ENCODE measurements at regions not wholly inside any gene's neighbourhood (a gene's known extent, or its start where the extent isn't known, plus 50 kb on each side); places are given as distances from the start of the nearest gene placed in this dataset.

- ChIA-PET POLR2A (ENCODE audit: unreplicated experiment) (no interaction called here), CTCF (interaction anchor here (0.6 kb wide), 2 partner anchors 184 to 224 kb away, joined by 4 read pairs; no protein-coding TSS in a partner anchor)
- dilution Hi-C loops (cut with HindIII; ENCODE audit: low sequenced_read_pairs, unreplicated experiment): no loop called here
- Histone ChIP-seq H3K9ac (ENCODE audit: low read depth, low read length) (no peak overlapping the region), H3K4me2 (ENCODE audit: low read depth, low read length) (no peak overlapping the region), H3K79me1 (ENCODE audit: low read depth in 1 of 2, low read length in 2 of 2) (no peaks in the 10 kb centered on the region), H2AK9ac (replicated peaks; ENCODE audit: low read depth, low read length, poor library complexity) (no peak overlapping the region), H3K23ac (ENCODE audit: low read depth, low read length) (no peak overlapping the region), H2BK15ac (ENCODE audit: low read depth, low read length) (no peak overlapping the region), H2BK20ac (ENCODE audit: low read depth, low read length) (no peak overlapping the region), H3K4me3 (ENCODE audit: insufficient read depth, low read depth, low read length) (no peak overlapping the region), H3K4me1 (ENCODE audit: control insufficient read depth, insufficient read depth, low read length) (no peaks in the 10 kb centered on the region), H2BK5ac (ENCODE audit: low read depth, low read length, poor library complexity, severe bottlenecking) (no peak overlapping the region), H4K8ac (ENCODE audit: low read depth in 2 of 2, low read length in 2 of 2) (no peak overlapping the region), H3K18ac (ENCODE audit: low read depth, low read length) (no peak overlapping the region), H3K27me3 (ENCODE audit: control insufficient read depth, insufficient read depth, low read length) (peaks cover 16% of the 10 kb centered on the region), H2AK5ac (ENCODE audit: low read depth, low read length) (no peak overlapping the region), H4K20me1 (ENCODE audit: insufficient read depth, low read length) (no peaks in the 10 kb centered on the region), H3K4ac (ENCODE audit: low read depth, low read length) (no peak overlapping the region), H3K14ac (replicated peaks; ENCODE audit: low read depth, low read length) (no peak overlapping the region), H4K91ac (ENCODE audit: insufficient read depth, low read depth, low read length) (no peak overlapping the region), H2AFZ (replicated peaks; ENCODE audit: low read length, poor library complexity) (no peak overlapping the region), H3K9me1 (ENCODE audit: insufficient read depth, low read length) (no peaks in the 10 kb centered on the region), H3K27ac (ENCODE audit: insufficient read depth, low read length) (no peak overlapping the region), H3K36me3 (ENCODE audit: control insufficient read depth, insufficient read depth, low read length) (no peaks in the 10 kb centered on the region), H3K56ac (ENCODE audit: extremely low read depth, insufficient read depth, low read length) (no peak overlapping the region), H4K5ac (ENCODE audit: low read depth, low read length) (no peak overlapping the region), H2BK120ac (ENCODE audit: low read depth, low read length) (no peak overlapping the region), H3K9me3 (ENCODE audit: control insufficient read depth, insufficient read depth, low read length) (no peaks in the 10 kb centered on the region)
- 81% methylated on average over 4 of the region's 8 CpGs; no CpG with 5 or more reads in 1 of the 2 experiments for WGBS, 2 experiments (ENCODE audit: extremely low coverage in 2 of 2, insufficient read length in 1 of 2)
- intact Hi-C loops (cut with micrococcal nuclease): no loop called here
- no peak for DNase-seq
- in situ Hi-C loops (cut with MboI; ENCODE audit: low sequenced_read_pairs): no loop called here
- ATAC-seq (ENCODE audit: low read depth): no peak
- BruUV-seq (replicated peaks): no TSS peak
- TF ChIP-seq MAFK (IDR thresholded peaks at IDR 0.05; ENCODE audit: low read depth, low read length): no peak
- no peak for TF ChIP-seq RFX5 (IDR thresholded peaks at IDR 0.05; ENCODE audit: low read depth, low read length)
- no peak for TF ChIP-seq NFE2L2 (IDR thresholded peaks at IDR 0.05; ENCODE audit: low read depth, low read length)
- no peak for TF ChIP-seq SMC3 (IDR thresholded peaks at IDR 0.05; ENCODE audit: low read depth, low read length)
- no peak for TF ChIP-seq RAD21 (IDR thresholded peaks at IDR 0.05; ENCODE audit: low read length)
- TF ChIP-seq BHLHE40 (IDR thresholded peaks at IDR 0.05; ENCODE audit: low read depth, low read length): no peak
- no peak for TF ChIP-seq USF2 (IDR thresholded peaks at IDR 0.05; ENCODE audit: low read depth, low read length)
- TF ChIP-seq CTCF (conservative IDR thresholded peaks at IDR 0.05; ENCODE audit: low read depth, low read length): no peak
- TF ChIP-seq MXI1 (IDR thresholded peaks at IDR 0.05; ENCODE audit: borderline replicate concordance, low read depth, low read length): no peak
- no peak for TF ChIP-seq CHD1 (IDR thresholded peaks at IDR 0.05; ENCODE audit: low read depth, low read length)
- no peak for TF ChIP-seq ELK1 (IDR thresholded peaks at IDR 0.05; ENCODE audit: borderline replicate concordance, low read depth, low read length)
- TF ChIP-seq MAZ (IDR thresholded peaks at IDR 0.05; ENCODE audit: borderline replicate concordance, low read depth, low read length): no peak
- no peak for TF ChIP-seq POLR2A (IDR thresholded peaks at IDR 0.05; ENCODE audit: low read depth, low read length)
Measured at GRCh38 chrX:39928704-39929378, 168.9 kb downstream of the BCOR start.

Measured in IMR-90 (cell line).